WTC11 (cell line): ENCODE measurements at regions not wholly inside any gene's neighbourhood (a gene's known extent, or its start where the extent isn't known, plus 50 kb on each side); places are given as distances from the start of the nearest gene placed in this dataset.

Source experiments
- ATAC-seq: fragments of 200-7000 bp; cut with Tn5 transposase; 2 replicates; pipeline ENCODE4 v1.10.0; 2021; ENCODE audit warnings: mild to moderate bottlenecking, moderate library complexity
- CTCF ChIA-PET: fragments of 300-600 bp; sonication (Branson Sonifier 250); formaldehyde crosslinking; loops from one replicate; lab custom pipeline; 2021; ENCODE audit warnings: antibody characterized with exemption; lab: Charles Lee
- POLR2A ChIA-PET: fragments of 350-600 bp; sonication (Branson Sonifier 250); formaldehyde crosslinking; loops from one replicate; lab custom pipeline; 2021; ENCODE audit warnings: antibody characterized with exemption; lab: Charles Lee
- DNase-seq: peaks from one replicate; pipeline ENCODE4 v3.0.0; 2021; ENCODE audit warnings: low spot score
- H3K27ac Mint-ChIP-seq: 2 replicates; pipeline ENCODE4 v1.8.0; 2021; ENCODE audit warnings: mixed read lengths
- H3K27me3 Mint-ChIP-seq: 2 replicates; pipeline ENCODE4 v1.8.0; 2021; ENCODE audit warnings: low read depth, mild to moderate bottlenecking, moderate library complexity, mixed read lengths
- H3K36me3 Mint-ChIP-seq: 2 replicates; pipeline ENCODE4 v1.8.0; 2021; ENCODE audit warnings: mixed read lengths
- H3K4me1 Mint-ChIP-seq: 2 replicates; pipeline ENCODE4 v1.8.0; 2022; ENCODE audit warnings: mixed read lengths
- H3K4me3 Mint-ChIP-seq: 2 replicates; pipeline ENCODE4 v1.8.0; 2021; ENCODE audit warnings: mild to moderate bottlenecking, moderate library complexity, mixed read lengths
- H3K9me3 Mint-ChIP-seq: 2 replicates; pipeline ENCODE4 v1.8.0; 2021; ENCODE audit warnings: mixed read lengths
- ELF4 ChIP-seq: sonication (generic); formaldehyde crosslinking; IDR thresholded peaks from 2 replicates; pipeline ENCODE4 v1.8.1; 2022; ENCODE audit warnings: low read depth, mild to moderate bottlenecking, moderate library complexity, missing genetic modification reagents
- FOXP1 ChIP-seq: sonication (generic); formaldehyde crosslinking; IDR thresholded peaks from 2 replicates; pipeline ENCODE4 v1.8.0; 2022; ENCODE audit warnings: missing genetic modification reagents, mild to moderate bottlenecking, moderate library complexity, borderline replicate concordance
- GABPB1 ChIP-seq: sonication (generic); formaldehyde crosslinking; IDR thresholded peaks from 2 replicates; pipeline ENCODE4 v1.8.1; 2023; ENCODE audit warnings: mild to moderate bottlenecking, missing genetic modification reagents
- IRF2 ChIP-seq: sonication (generic); formaldehyde crosslinking; IDR thresholded peaks from 2 replicates; pipeline ENCODE4 v1.8.0; 2022; ENCODE audit warnings: low read depth, missing genetic modification reagents, borderline replicate concordance
- JAZF1 ChIP-seq: fragments of 250-450 bp; sonication (Bioruptor Pico); IDR thresholded peaks from 2 replicates; pipeline ENCODE4 v1.9.0; 2021; ENCODE audit warnings: moderate library complexity, mild to moderate bottlenecking, inconsistent platforms
- RELA ChIP-seq: sonication (generic); formaldehyde crosslinking; IDR thresholded peaks from 2 replicates; pipeline ENCODE4 v1.8.1; 2022; ENCODE audit warnings: missing genetic modification reagents, mild to moderate bottlenecking, borderline replicate concordance
- SP1 ChIP-seq: sonication (generic); formaldehyde crosslinking; conservative IDR thresholded peaks from 2 replicates; pipeline ENCODE4 v1.8.1; 2022; ENCODE audit warnings: missing genetic modification reagents
- TEAD1 ChIP-seq: sonication (generic); formaldehyde crosslinking; IDR thresholded peaks from 2 replicates; pipeline ENCODE4 v1.8.0; 2022; ENCODE audit warnings: mild to moderate bottlenecking, missing genetic modification reagents
- TF ChIP-seq, protein P1 (sequence below): sonication (generic); formaldehyde crosslinking; IDR thresholded peaks from 2 replicates; pipeline ENCODE4 v1.8.0; 2022; ENCODE audit warnings: missing genetic modification reagents
- TF ChIP-seq, protein P2 (sequence below): sonication (generic); formaldehyde crosslinking; IDR thresholded peaks from 2 replicates; pipeline ENCODE4 v1.8.0; 2023; ENCODE audit warnings: missing genetic modification reagents
- TF ChIP-seq, protein P3 (sequence below): fragments of 250-450 bp; sonication (Bioruptor Pico); conservative IDR thresholded peaks from 2 replicates; pipeline ENCODE4 v1.9.0; 2021; ENCODE audit warnings: mild to moderate bottlenecking
- TF ChIP-seq, protein P4 (sequence below): fragments of 250-450 bp; sonication (Bioruptor Pico); IDR thresholded peaks from 2 replicates; pipeline ENCODE4 v1.9.0; 2021; ENCODE audit warnings: moderate library complexity, mild to moderate bottlenecking, inconsistent platforms, borderline replicate concordance
- TF ChIP-seq, protein P5 (sequence below): sonication (generic); formaldehyde crosslinking; IDR thresholded peaks from 2 replicates; pipeline ENCODE4 v1.8.1; 2023; ENCODE audit warnings: mild to moderate bottlenecking, moderate library complexity, missing genetic modification reagents
- TF ChIP-seq, protein P6 (sequence below): fragments of 250-450 bp; sonication (Bioruptor Pico); IDR thresholded peaks from 2 replicates; pipeline ENCODE4 v1.9.0; 2021; ENCODE audit warnings: mild to moderate bottlenecking
- TF ChIP-seq, protein P7 (sequence below): fragments of 200-600 bp; IDR thresholded peaks from 2 replicates; pipeline ENCODE4 v1.8.0; 2022; ENCODE audit warnings: antibody characterized with exemption

DNA sequence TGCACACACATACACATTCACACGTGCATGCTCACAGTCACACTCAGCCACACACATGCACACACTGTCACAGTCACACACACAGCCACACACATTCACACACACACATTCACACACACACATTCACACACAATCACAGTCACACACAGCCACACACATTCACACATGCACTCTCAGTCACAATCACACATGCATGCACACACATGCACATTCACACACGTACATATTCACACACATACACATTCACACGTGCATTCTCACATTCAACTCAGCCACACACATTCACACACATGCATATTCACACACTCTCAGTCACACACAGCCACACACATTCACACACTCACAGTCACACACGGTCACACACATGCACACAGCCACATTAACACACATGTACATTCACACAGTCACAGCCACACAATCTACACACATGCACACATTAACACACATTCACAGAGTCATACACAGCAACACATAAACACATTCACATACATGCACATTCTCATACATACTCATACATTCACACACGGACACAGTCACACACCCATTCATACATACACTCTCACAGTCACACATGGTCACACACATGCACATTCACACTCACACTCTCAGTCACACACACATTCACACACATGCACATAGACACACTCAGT lies 239.8 kb downstream of the EIPR1 start (continued):
- TF ChIP-seq, protein P1, sequence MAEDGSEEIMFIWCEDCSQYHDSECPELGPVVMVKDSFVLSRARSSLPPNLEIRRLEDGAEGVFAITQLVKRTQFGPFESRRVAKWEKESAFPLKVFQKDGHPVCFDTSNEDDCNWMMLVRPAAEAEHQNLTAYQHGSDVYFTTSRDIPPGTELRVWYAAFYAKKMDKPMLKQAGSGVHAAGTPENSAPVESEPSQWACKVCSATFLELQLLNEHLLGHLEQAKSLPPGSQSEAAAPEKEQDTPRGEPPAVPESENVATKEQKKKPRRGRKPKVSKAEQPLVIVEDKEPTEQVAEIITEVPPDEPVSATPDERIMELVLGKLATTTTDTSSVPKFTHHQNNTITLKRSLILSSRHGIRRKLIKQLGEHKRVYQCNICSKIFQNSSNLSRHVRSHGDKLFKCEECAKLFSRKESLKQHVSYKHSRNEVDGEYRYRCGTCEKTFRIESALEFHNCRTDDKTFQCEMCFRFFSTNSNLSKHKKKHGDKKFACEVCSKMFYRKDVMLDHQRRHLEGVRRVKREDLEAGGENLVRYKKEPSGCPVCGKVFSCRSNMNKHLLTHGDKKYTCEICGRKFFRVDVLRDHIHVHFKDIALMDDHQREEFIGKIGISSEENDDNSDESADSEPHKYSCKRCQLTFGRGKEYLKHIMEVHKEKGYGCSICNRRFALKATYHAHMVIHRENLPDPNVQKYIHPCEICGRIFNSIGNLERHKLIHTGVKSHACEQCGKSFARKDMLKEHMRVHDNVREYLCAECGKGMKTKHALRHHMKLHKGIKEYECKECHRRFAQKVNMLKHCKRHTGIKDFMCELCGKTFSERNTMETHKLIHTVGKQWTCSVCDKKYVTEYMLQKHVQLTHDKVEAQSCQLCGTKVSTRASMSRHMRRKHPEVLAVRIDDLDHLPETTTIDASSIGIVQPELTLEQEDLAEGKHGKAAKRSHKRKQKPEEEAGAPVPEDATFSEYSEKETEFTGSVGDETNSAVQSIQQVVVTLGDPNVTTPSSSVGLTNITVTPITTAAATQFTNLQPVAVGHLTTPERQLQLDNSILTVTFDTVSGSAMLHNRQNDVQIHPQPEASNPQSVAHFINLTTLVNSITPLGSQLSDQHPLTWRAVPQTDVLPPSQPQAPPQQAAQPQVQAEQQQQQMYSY (CRISPR knock-in tag): no peak
- no peak for TF ChIP-seq SP1 (CRISPR knock-in tag)
- TF ChIP-seq FOXP1: no peak

DNA sequence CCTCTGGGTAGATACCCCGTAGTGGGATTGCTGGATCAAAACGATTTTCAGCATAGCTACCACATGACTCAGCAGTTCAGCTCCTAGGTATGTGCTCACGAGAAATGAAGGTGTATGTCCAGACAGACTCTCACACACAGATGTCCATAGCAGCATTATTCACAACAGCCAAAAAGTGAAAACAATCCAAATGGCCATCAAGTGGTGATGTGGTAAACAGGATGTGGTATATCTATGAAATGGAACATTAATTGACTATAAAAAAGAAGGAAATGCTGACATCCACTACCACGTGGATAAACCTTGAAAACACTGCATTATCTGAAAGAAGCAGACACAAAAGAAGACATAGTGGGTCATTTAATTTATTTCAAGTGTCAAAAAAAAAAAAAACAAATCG lies 241.9 kb downstream of the EIPR1 start:
- no peak for ATAC-seq
- peaks cover 6% of the 10 kb centered on the region for H3K4me1 Mint-ChIP-seq
- TF ChIP-seq IRF2 (CRISPR knock-in tag) (no peak), TEAD1 (CRISPR knock-in tag) (no peak), ELF4 (no peak)
- TF ChIP-seq, protein P2, sequence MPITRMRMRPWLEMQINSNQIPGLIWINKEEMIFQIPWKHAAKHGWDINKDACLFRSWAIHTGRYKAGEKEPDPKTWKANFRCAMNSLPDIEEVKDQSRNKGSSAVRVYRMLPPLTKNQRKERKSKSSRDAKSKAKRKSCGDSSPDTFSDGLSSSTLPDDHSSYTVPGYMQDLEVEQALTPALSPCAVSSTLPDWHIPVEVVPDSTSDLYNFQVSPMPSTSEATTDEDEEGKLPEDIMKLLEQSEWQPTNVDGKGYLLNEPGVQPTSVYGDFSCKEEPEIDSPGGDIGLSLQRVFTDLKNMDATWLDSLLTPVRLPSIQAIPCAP (CRISPR knock-in tag): no peak
- TF ChIP-seq, protein P3, sequence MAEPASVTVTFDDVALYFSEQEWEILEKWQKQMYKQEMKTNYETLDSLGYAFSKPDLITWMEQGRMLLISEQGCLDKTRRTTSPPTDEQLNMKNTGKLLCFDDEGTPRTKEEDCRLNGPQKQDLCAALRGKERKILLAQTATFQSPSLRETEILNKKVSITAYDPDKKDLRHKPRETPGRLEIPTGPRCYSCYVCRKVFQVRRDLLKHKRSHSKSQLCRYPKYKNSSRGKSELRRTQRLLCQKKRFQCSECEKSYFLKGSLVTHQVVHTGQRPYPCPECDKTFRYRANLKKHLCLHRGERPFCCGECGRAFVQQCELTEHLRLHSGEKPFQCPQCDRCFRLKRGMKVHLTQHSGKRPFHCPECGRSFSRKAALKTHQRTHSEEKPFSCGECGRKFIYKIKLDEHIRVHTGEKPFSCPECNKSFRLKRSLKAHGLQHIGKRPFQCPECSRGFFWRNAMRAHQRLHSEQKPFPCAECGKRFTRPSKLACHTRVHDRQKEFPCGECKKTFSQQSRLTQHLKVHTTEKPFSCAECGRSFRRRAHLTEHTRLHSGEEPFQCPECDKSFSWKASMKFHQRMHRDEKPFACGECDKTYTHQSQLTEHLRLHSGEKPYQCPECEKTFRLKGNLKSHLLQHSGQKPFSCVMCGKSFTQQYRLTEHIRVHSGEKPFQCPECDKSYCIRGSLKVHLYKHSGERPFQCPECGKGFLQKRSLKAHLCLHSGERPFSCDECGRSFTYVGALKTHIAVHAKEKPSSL (CRISPR knock-in tag): no peak
- TF ChIP-seq, all 79 proteins: peak for 0
- POLR2A ChIA-PET: no interaction called here
- peaks cover 17% of the 10 kb centered on the region for H3K9me3 Mint-ChIP-seq
- H3K27me3 Mint-ChIP-seq: no peaks in the 10 kb centered on the region
- H3K27ac Mint-ChIP-seq: no peak overlapping the region
- H3K36me3 Mint-ChIP-seq: peaks cover 8% of the 10 kb centered on the region
- CTCF ChIA-PET: no interaction called here
- no peak for DNase-seq
- no peak overlapping the region for H3K4me3 Mint-ChIP-seq

DNA sequence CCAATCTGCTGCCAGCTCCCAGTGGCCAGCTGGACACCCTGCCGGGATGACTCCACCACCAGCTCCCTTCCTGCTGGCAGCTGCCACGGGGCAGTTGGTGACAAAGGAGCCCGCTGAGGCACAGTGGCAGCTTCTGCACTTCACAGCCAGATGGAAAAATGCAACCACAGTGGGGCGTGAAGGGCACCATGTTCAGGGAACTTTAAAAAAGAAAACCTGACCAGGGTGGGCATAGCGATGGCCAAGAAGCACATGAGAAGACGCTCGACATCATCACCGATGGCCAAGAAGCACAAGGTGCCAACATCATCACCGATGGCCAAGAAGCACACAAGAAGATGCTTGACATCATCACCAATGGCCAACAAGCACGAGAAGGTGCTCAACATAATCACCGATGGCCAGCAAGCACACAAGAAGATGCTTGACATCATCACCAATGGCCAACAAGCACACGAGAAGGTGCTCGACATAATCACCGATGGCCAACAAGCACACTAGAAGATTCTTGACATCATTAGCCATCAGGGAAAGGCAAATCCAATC lies 243.5 kb downstream of the EIPR1 start:
- H3K27ac Mint-ChIP-seq: no peak overlapping the region
- no peaks in the 10 kb centered on the region for H3K27me3 Mint-ChIP-seq
- H3K9me3 Mint-ChIP-seq: peaks cover 17% of the 10 kb centered on the region

More for the DNA sequence above, 243.5 kb downstream of the EIPR1 start:
- ChIA-PET CTCF (no interaction called here), POLR2A (no interaction called here)
- ATAC-seq: no peak
- TF ChIP-seq, protein P4, sequence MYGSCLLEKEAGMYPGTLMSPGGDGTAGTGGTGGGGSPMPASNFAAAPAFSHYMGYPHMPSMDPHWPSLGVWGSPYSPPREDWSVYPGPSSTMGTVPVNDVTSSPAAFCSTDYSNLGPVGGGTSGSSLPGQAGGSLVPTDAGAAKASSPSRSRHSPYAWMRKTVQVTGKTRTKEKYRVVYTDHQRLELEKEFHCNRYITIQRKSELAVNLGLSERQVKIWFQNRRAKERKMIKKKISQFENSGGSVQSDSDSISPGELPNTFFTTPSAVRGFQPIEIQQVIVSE (CRISPR knock-in tag): no peak
- TF ChIP-seq RELA (CRISPR knock-in tag) (no peak), GABPB1 (CRISPR knock-in tag) (no peak), JAZF1 (CRISPR knock-in tag) (no peak)
- TF ChIP-seq, protein P5, sequence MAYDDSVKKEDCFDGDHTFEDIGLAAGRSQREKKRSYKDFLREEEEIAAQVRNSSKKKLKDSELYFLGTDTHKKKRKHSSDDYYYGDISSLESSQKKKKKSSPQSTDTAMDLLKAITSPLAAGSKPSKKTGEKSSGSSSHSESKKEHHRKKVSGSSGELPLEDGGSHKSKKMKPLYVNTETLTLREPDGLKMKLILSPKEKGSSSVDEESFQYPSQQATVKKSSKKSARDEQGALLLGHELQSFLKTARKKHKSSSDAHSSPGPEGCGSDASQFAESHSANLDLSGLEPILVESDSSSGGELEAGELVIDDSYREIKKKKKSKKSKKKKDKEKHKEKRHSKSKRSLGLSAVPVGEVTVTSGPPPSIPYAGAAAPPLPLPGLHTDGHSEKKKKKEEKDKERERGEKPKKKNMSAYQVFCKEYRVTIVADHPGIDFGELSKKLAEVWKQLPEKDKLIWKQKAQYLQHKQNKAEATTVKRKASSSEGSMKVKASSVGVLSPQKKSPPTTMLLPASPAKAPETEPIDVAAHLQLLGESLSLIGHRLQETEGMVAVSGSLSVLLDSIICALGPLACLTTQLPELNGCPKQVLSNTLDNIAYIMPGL: no peak
- TF ChIP-seq, protein P6, sequence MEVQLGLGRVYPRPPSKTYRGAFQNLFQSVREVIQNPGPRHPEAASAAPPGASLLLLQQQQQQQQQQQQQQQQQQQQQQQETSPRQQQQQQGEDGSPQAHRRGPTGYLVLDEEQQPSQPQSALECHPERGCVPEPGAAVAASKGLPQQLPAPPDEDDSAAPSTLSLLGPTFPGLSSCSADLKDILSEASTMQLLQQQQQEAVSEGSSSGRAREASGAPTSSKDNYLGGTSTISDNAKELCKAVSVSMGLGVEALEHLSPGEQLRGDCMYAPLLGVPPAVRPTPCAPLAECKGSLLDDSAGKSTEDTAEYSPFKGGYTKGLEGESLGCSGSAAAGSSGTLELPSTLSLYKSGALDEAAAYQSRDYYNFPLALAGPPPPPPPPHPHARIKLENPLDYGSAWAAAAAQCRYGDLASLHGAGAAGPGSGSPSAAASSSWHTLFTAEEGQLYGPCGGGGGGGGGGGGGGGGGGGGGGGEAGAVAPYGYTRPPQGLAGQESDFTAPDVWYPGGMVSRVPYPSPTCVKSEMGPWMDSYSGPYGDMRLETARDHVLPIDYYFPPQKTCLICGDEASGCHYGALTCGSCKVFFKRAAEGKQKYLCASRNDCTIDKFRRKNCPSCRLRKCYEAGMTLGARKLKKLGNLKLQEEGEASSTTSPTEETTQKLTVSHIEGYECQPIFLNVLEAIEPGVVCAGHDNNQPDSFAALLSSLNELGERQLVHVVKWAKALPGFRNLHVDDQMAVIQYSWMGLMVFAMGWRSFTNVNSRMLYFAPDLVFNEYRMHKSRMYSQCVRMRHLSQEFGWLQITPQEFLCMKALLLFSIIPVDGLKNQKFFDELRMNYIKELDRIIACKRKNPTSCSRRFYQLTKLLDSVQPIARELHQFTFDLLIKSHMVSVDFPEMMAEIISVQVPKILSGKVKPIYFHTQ (CRISPR knock-in tag): no peak
- TF ChIP-seq, protein P7, sequence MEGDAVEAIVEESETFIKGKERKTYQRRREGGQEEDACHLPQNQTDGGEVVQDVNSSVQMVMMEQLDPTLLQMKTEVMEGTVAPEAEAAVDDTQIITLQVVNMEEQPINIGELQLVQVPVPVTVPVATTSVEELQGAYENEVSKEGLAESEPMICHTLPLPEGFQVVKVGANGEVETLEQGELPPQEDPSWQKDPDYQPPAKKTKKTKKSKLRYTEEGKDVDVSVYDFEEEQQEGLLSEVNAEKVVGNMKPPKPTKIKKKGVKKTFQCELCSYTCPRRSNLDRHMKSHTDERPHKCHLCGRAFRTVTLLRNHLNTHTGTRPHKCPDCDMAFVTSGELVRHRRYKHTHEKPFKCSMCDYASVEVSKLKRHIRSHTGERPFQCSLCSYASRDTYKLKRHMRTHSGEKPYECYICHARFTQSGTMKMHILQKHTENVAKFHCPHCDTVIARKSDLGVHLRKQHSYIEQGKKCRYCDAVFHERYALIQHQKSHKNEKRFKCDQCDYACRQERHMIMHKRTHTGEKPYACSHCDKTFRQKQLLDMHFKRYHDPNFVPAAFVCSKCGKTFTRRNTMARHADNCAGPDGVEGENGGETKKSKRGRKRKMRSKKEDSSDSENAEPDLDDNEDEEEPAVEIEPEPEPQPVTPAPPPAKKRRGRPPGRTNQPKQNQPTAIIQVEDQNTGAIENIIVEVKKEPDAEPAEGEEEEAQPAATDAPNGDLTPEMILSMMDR: no peak
- DNase-seq: no peak
- Mint-ChIP-seq H3K36me3 (peaks cover 8% of the 10 kb centered on the region), H3K4me3 (no peak overlapping the region), H3K4me1 (peaks cover 9% of the 10 kb centered on the region)
